ENCODE measurements at regions not wholly inside any gene's neighbourhood (a gene's known extent, or its start where the extent isn't known, plus 50 kb on each side); places are given as distances from the start of the nearest gene placed in this dataset.

DNA sequence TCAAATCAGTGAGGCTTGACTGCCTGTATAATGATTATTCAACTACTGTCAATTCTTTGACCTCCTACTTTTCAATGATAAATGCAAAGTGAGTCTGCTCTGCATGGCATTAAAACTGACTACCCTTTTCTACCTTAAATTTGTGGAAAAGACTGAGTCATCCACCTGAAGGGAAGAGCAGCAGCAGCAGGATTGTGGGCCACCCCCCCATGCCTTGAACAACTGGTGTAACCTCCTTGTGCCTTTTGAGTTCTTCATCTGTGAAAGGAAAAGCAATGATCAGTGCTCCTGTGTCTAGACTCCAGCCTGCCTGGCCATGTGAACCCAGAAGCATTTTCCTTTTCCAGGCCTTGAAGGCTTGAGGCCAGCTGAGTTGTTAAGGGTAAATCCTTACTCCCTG lies 102.9 kb downstream of the OSR1 start:
- Histone ChIP-seq H4K20me1 (ENCODE audit: insufficient read depth, low read length) (no peaks in the 10 kb centered on the region), H3K27me3 (ENCODE audit: control insufficient read depth in 2 of 2, insufficient read depth in 2 of 2, low read length in 2 of 2) (no peaks in the 10 kb centered on the region), H3K9ac (ENCODE audit: insufficient read depth, low read length, poor library complexity, severe bottlenecking) (no peak overlapping the region), H3K36me3 (replicated peaks in 1 of 2; ENCODE audit: control insufficient read depth in 1 of 2, insufficient read depth in 2 of 2, low read length in 2 of 2) (no peaks in the 10 kb centered on the region), H3K4me1 (ENCODE audit: control insufficient read depth in 1 of 2, insufficient read depth in 2 of 2, low read length in 2 of 2) (no peaks in the 10 kb centered on the region), H3K9me3 (replicated peaks in 1 of 2; ENCODE audit: control insufficient read depth in 1 of 2, insufficient read depth in 1 of 2, low read length in 2 of 2) (no peaks in the 10 kb centered on the region), H3K4me2 (replicated peaks; ENCODE audit: extremely low read depth, low read length, poor library complexity, severe bottlenecking) (no peak overlapping the region), H3K4me3 (replicated peaks in 1 of 3; ENCODE audit: low read depth in 2 of 3, low read length in 3 of 3) (no peak overlapping the region), H2AFZ (ENCODE audit: insufficient read depth, low read depth, low read length, poor library complexity, severe bottlenecking) (no peak overlapping the region), H3K79me2 (ENCODE audit: insufficient read depth, low read length) (no peaks in the 10 kb centered on the region), H3K27ac (ENCODE audit: low read depth in 1 of 2, low read length in 2 of 2) (no peak overlapping the region)
- intact Hi-C loops (cut with micrococcal nuclease) = no loop called here
- peaks cover 0 to 3% (median 1%) of the 10 kb centered on the region in 3 donors for H3K27me3 Mint-ChIP-seq (ENCODE audit: low read depth in 3 of 3)
- no peak overlapping the region for H3K4me3 Mint-ChIP-seq
- H3K36me3 Mint-ChIP-seq = no peaks in the 10 kb centered on the region
- H3K4me1 Mint-ChIP-seq = no peaks in the 10 kb centered on the region
- peak overlapping the region in 1 of 7 donors; percentile 41 for H3K27ac Mint-ChIP-seq
- TF ChIP-seq, protein P1, sequence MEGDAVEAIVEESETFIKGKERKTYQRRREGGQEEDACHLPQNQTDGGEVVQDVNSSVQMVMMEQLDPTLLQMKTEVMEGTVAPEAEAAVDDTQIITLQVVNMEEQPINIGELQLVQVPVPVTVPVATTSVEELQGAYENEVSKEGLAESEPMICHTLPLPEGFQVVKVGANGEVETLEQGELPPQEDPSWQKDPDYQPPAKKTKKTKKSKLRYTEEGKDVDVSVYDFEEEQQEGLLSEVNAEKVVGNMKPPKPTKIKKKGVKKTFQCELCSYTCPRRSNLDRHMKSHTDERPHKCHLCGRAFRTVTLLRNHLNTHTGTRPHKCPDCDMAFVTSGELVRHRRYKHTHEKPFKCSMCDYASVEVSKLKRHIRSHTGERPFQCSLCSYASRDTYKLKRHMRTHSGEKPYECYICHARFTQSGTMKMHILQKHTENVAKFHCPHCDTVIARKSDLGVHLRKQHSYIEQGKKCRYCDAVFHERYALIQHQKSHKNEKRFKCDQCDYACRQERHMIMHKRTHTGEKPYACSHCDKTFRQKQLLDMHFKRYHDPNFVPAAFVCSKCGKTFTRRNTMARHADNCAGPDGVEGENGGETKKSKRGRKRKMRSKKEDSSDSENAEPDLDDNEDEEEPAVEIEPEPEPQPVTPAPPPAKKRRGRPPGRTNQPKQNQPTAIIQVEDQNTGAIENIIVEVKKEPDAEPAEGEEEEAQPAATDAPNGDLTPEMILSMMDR (IDR thresholded peaks at IDR 0.05) = no peak
- no peak for DNase-seq
- peaks cover 1 to 13% (median 4%) of the 10 kb centered on the region in 7 donors for H3K9me3 Mint-ChIP-seq

DNA sequence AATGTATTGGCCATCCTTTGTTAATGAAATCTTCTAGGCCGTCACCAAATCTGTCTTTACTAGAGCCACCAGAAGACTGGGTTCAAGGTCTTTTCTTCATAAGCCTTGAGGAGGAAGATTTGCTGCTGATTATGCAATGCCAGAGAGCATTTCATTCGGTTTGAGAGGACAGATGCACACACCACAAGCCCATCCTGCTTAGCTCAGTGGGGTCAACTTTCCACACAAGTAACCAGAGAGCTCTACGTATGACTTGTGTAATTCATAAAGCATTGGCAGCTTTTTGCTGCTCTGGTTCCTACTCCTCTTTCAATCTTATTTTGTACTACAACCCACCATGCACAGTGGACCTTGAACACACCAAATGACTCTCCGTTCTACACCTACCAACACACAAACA lies 106.9 kb downstream of the OSR1 start:
- Histone ChIP-seq H4K20me1 (ENCODE audit: insufficient read depth, low read length) (no peaks in the 10 kb centered on the region), H3K4me2 (replicated peaks; ENCODE audit: extremely low read depth, low read length, poor library complexity, severe bottlenecking) (no peak overlapping the region), H3K27me3 (ENCODE audit: control insufficient read depth in 2 of 2, insufficient read depth in 2 of 2, low read length in 2 of 2) (no peaks in the 10 kb centered on the region), H3K36me3 (replicated peaks in 1 of 2; ENCODE audit: control insufficient read depth in 1 of 2, insufficient read depth in 2 of 2, low read length in 2 of 2) (no peaks in the 10 kb centered on the region), H3K79me2 (ENCODE audit: insufficient read depth, low read length) (no peaks in the 10 kb centered on the region), H2AFZ (ENCODE audit: insufficient read depth, low read depth, low read length, poor library complexity, severe bottlenecking) (no peak overlapping the region), H3K27ac (ENCODE audit: low read depth in 1 of 2, low read length in 2 of 2) (no peak overlapping the region), H3K4me1 (ENCODE audit: control insufficient read depth in 1 of 2, insufficient read depth in 2 of 2, low read length in 2 of 2) (no peaks in the 10 kb centered on the region), H3K4me3 (replicated peaks in 1 of 3; ENCODE audit: low read depth in 2 of 3, low read length in 3 of 3) (no peak overlapping the region), H3K9me3 (replicated peaks in 1 of 2; ENCODE audit: control insufficient read depth in 1 of 2, insufficient read depth in 1 of 2, low read length in 2 of 2) (no peaks in the 10 kb centered on the region), H3K9ac (ENCODE audit: insufficient read depth, low read length, poor library complexity, severe bottlenecking) (no peak overlapping the region)
- Mint-ChIP-seq H3K27me3 (ENCODE audit: low read depth in 3 of 3) (peaks cover 0 to 3% (median 1%) of the 10 kb centered on the region in 3 donors), H3K4me1 (no peaks in the 10 kb centered on the region), H3K9me3 (peaks cover 0 to 9% (median 4%) of the 10 kb centered on the region in 7 donors), H3K36me3 (no peaks in the 10 kb centered on the region), H3K27ac (no peak overlapping the region), H3K4me3 (no peak overlapping the region)
- WGBS (ENCODE audit: insufficient coverage) = 75% methylated on average over 2 of the region's 4 CpGs
- intact Hi-C loops (cut with micrococcal nuclease) = no loop called here
- DNase-seq = no peak
- TF ChIP-seq, protein P1 (IDR thresholded peaks at IDR 0.05) = no peak

All from CD14-positive monocyte (primary cell).